NOMO-1 treated with DMSO at 0.1 percent for 48 hours (cell line): ENCODE measurements at regions not wholly inside any gene's neighbourhood (a gene's known extent, or its start where the extent isn't known, plus 50 kb on each side); places are given as distances from the start of the nearest gene placed in this dataset.
"Not testable (repeated sequence)": the region's sequence is repeated elsewhere in the genome, so short reads cannot be mapped to it uniquely, and the experiment has no call there.

Experiments used
- DNase-seq: peaks from one replicate; lab custom pipeline; 2025; ENCODE audit not compliant: unreplicated experiment; lab: John Stamatoyannopoulos, UW

GRCh38 chr7:119758254-119758653, 514.7 kb upstream of the KCND2 start:
- DNase-seq, result no peak

GRCh38 chr7:119761776-119762175, 511.2 kb upstream of the KCND2 start:
- no peak for DNase-seq

GRCh38 chr7:119782286-119782685, 490.7 kb upstream of the KCND2 start:
- DNase-seq, result no peak

GRCh38 chr7:119783799-119784198, 489.2 kb upstream of the KCND2 start:
- no peak for DNase-seq

- DNase-seq, result no peak
Measured at GRCh38 chr7:119802147-119802546, 470.8 kb upstream of the KCND2 start.

- DNase-seq, result no peak
Measured at GRCh38 chr7:119825091-119825655, 447.8 kb upstream of the KCND2 start.

- DNase-seq, result no peak
Measured at GRCh38 chr7:119826547-119826946, 446.4 kb upstream of the KCND2 start.

GRCh38 chr7:119838444-119838843, 434.5 kb upstream of the KCND2 start:
- no peak for DNase-seq

GRCh38 chr7:119842337-119842736, 430.6 kb upstream of the KCND2 start:
- no peak for DNase-seq

- no peak for DNase-seq
Measured at GRCh38 chr7:119842786-119843185, 430.2 kb upstream of the KCND2 start.

GRCh38 chr7:119861385-119861784, 411.6 kb upstream of the KCND2 start:
- DNase-seq, result no peak

- DNase-seq, result no peak
Measured at GRCh38 chr7:119868387-119868786, 404.6 kb upstream of the KCND2 start.

GRCh38 chr7:119879835-119880234, 393.1 kb upstream of the KCND2 start:
- no peak for DNase-seq

GRCh38 chr7:119886007-119886406, 387.0 kb upstream of the KCND2 start:
- DNase-seq, result no peak

- DNase-seq, result not testable (repeated sequence)
Measured at GRCh38 chr7:119886525-119886924, 386.4 kb upstream of the KCND2 start.

GRCh38 chr7:119888251-119888650, 384.7 kb upstream of the KCND2 start:
- no peak for DNase-seq

GRCh38 chr7:119890631-119891030, 382.3 kb upstream of the KCND2 start:
- no peak for DNase-seq

GRCh38 chr7:119895320-119895719, 377.7 kb upstream of the KCND2 start:
- DNase-seq, result no peak

GRCh38 chr7:119896386-119896785, 376.6 kb upstream of the KCND2 start:
- no peak for DNase-seq

- no peak for DNase-seq
Measured at GRCh38 chr7:119900996-119901672, 371.8 kb upstream of the KCND2 start.

GRCh38 chr7:119903085-119903484, 369.9 kb upstream of the KCND2 start:
- no peak for DNase-seq

GRCh38 chr7:119905495-119905894, 367.5 kb upstream of the KCND2 start:
- DNase-seq, result no peak

- DNase-seq, result no peak
Measured at GRCh38 chr7:119908948-119909347, 364.0 kb upstream of the KCND2 start.
